ENCODE measurements at regions not wholly inside any gene's neighbourhood (a gene's known extent, or its start where the extent isn't known, plus 50 kb on each side); places are given as distances from the start of the nearest gene placed in this dataset.

- Histone ChIP-seq H3K9me3 (ENCODE audit: low read length) (no peaks in the 10 kb centered on the region), H3K4me3 (ENCODE audit: low read length) (no peak overlapping the region), H3K27me3 (ENCODE audit: insufficient read depth, low read length, poor library complexity, severe bottlenecking) (no peaks in the 10 kb centered on the region), H3K27ac (ENCODE audit: low read depth, low read length) (no peak overlapping the region), H3K36me3 (ENCODE audit: insufficient read depth, low read length) (no peaks in the 10 kb centered on the region), H3K4me1 (ENCODE audit: insufficient read depth, low read length) (peaks cover 19% of the 10 kb centered on the region)
- peak in 1 of 5 donors; percentile 7 for DNase-seq
- Mint-ChIP-seq H3K4me1 (peaks cover 8 to 28% (median 19%) of the 10 kb centered on the region in 3 donors), H3K27me3 (peaks cover 17 to 19% of the 10 kb centered on the region in 2 donors), H3K4me3 (peak overlapping the region in 2 of 7 donors; percentile 9 to 27), H3K36me3 (no peaks in the 10 kb centered on the region), H3K27ac (peak overlapping the region in 4 of 8 donors; percentile 26 to 75 (median 50)), H3K9me3 (peaks cover 0 to 2% (median 0%) of the 10 kb centered on the region in 5 donors)
- POLR2A ChIA-PET: interaction anchor here (0.9 kb wide), 1 partner anchor 21 kb away, joined by 4 read pairs; no protein-coding TSS in a partner anchor
- CTCF ChIA-PET: interaction anchor here (0.9 kb wide), 1 partner anchor 79 kb away, joined by 3 read pairs; the partner anchor contains the start of gene IER5L
Observed at GRCh38 chr9:129256959-129257713, 79.1 kb upstream of the IER5L start.

GRCh38 chr9:129254566-129255287 lies 76.7 kb upstream of the IER5L start:
- H3K27ac ChIP-seq (ENCODE audit: low read depth, low read length): no peak overlapping the region
- no peak overlapping the region for H3K27ac Mint-ChIP-seq
- peaks cover 9 to 11% of the 10 kb centered on the region in 2 donors for H3K27me3 Mint-ChIP-seq

DNA sequence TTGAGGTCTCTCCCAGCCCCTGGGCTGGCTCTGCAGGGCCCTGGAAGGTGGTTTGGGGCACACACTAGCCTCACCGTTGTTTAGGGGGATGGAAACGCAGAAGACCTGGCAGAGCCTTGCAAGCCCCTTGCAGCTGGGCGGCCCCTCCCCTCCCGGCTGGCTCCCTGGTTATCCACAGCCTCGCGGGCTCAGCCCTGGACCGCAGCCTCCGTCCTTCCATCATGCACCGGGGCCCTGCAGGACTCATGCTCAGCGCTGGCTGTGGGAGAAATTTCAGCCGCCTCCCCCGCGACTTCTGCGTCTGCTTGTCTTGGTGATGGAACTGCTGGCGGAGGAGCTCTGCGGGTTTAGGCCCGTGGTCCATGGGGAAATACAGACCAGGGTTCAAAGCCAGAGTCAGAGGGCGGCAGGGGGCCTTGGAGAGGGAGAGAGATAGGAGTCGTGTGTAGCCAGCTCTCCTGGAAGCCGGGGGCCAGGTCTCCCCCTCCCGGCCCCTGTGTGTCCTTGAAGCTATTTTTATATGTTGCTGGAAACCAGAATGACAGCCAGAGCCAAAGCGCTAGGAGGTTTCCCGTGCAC lies 75.8 kb upstream of the IER5L start:
- Mint-ChIP-seq H3K4me3 (no peak overlapping the region), H3K9me3 (no peaks in the 10 kb centered on the region), H3K27ac (no peak overlapping the region), H3K36me3 (no peaks in the 10 kb centered on the region), H3K27me3 (peaks cover 4% of the 10 kb centered on the region in 2 donors), H3K4me1 (peaks cover 2 to 14% (median 9%) of the 10 kb centered on the region in 3 donors)
- Histone ChIP-seq H3K27ac (ENCODE audit: low read depth, low read length) (no peak overlapping the region), H3K36me3 (ENCODE audit: insufficient read depth, low read length) (no peaks in the 10 kb centered on the region), H3K9me3 (ENCODE audit: low read length) (no peaks in the 10 kb centered on the region), H3K4me1 (ENCODE audit: insufficient read depth, low read length) (peaks cover 10% of the 10 kb centered on the region), H3K4me3 (ENCODE audit: low read length) (no peak overlapping the region), H3K27me3 (ENCODE audit: insufficient read depth, low read length, poor library complexity, severe bottlenecking) (no peaks in the 10 kb centered on the region)
- POLR2A ChIA-PET: interaction anchor here (0.6 kb wide), 2 partner anchors 18 to 66 kb away, joined by 3 read pairs; no protein-coding TSS in a partner anchor
- CTCF ChIA-PET: interaction anchor here (1.3 kb wide), 1 partner anchor 357 kb away, joined by 3 read pairs; no protein-coding TSS in a partner anchor
- peak in 1 of 5 donors; percentile 34 for DNase-seq

More at GRCh38 chr9:129254566-129255287, 76.7 kb upstream of the IER5L start:
- Histone ChIP-seq H3K4me1 (ENCODE audit: insufficient read depth, low read length) (peaks cover 18% of the 10 kb centered on the region), H3K36me3 (ENCODE audit: insufficient read depth, low read length) (no peaks in the 10 kb centered on the region), H3K27me3 (ENCODE audit: insufficient read depth, low read length, poor library complexity, severe bottlenecking) (no peaks in the 10 kb centered on the region), H3K4me3 (ENCODE audit: low read length) (no peak overlapping the region), H3K9me3 (ENCODE audit: low read length) (no peaks in the 10 kb centered on the region)
- H3K9me3 Mint-ChIP-seq: no peaks in the 10 kb centered on the region
- POLR2A ChIA-PET: interaction anchor here (0.6 kb wide), 2 partner anchors 19 to 65 kb away, joined by 3 read pairs; no protein-coding TSS in a partner anchor
- CTCF ChIA-PET: no interaction called here
- H3K4me1 Mint-ChIP-seq: peaks cover 8 to 22% (median 17%) of the 10 kb centered on the region in 3 donors
- H3K36me3 Mint-ChIP-seq: no peaks in the 10 kb centered on the region
- H3K4me3 Mint-ChIP-seq: no peak overlapping the region
- DNase-seq: peak in 1 of 5 donors; percentile 26

- POLR2A ChIA-PET: no interaction called here
Observed at GRCh38 chr9:129252937-129253802, 75.1 kb upstream of the IER5L start.

GRCh38 chr9:129250786-129251185 lies 72.7 kb upstream of the IER5L start:
- no peaks in the 10 kb centered on the region for H3K4me1 Mint-ChIP-seq
- H3K27ac Mint-ChIP-seq: peak overlapping the region in 1 of 8 donors; percentile 62
- H3K27me3 Mint-ChIP-seq: peaks cover 0 to 4% of the 10 kb centered on the region in 2 donors
- no peaks in the 10 kb centered on the region for H3K9me3 Mint-ChIP-seq
- Histone ChIP-seq H3K4me1 (ENCODE audit: insufficient read depth, low read length) (no peaks in the 10 kb centered on the region), H3K9me3 (ENCODE audit: low read length) (no peaks in the 10 kb centered on the region), H3K27ac (ENCODE audit: low read depth, low read length) (no peak overlapping the region), H3K27me3 (ENCODE audit: insufficient read depth, low read length, poor library complexity, severe bottlenecking) (no peaks in the 10 kb centered on the region), H3K36me3 (ENCODE audit: insufficient read depth, low read length) (no peaks in the 10 kb centered on the region), H3K4me3 (ENCODE audit: low read length) (no peak overlapping the region)
- no peak overlapping the region for H3K4me3 Mint-ChIP-seq
- ChIA-PET CTCF (no interaction called here), POLR2A (no interaction called here)
- DNase-seq: no peak
- no peaks in the 10 kb centered on the region for H3K36me3 Mint-ChIP-seq

More at GRCh38 chr9:129252937-129253802, 75.1 kb upstream of the IER5L start:
- Histone ChIP-seq H3K9me3 (ENCODE audit: low read length) (no peaks in the 10 kb centered on the region), H3K36me3 (ENCODE audit: insufficient read depth, low read length) (no peaks in the 10 kb centered on the region), H3K4me1 (ENCODE audit: insufficient read depth, low read length) (peaks cover 4% of the 10 kb centered on the region), H3K4me3 (ENCODE audit: low read length) (no peak overlapping the region), H3K27ac (ENCODE audit: low read depth, low read length) (no peak overlapping the region), H3K27me3 (ENCODE audit: insufficient read depth, low read length, poor library complexity, severe bottlenecking) (no peaks in the 10 kb centered on the region)
- Mint-ChIP-seq H3K36me3 (no peaks in the 10 kb centered on the region), H3K27me3 (peaks cover 2 to 4% of the 10 kb centered on the region in 2 donors), H3K9me3 (no peaks in the 10 kb centered on the region), H3K4me3 (no peak overlapping the region), H3K4me1 (peaks cover 0 to 8% (median 3%) of the 10 kb centered on the region in 3 donors), H3K27ac (no peak overlapping the region)
- CTCF ChIA-PET: interaction anchor here (0.7 to 1.3 kb wide), 2 partner anchors 17 to 358 kb away, joined by 3 read pairs; no protein-coding TSS in a partner anchor
- peak in 1 of 5 donors; percentile 35 for DNase-seq

GRCh38 chr9:129247285-129248153 lies 69.5 kb upstream of the IER5L start:
- POLR2A ChIA-PET: interaction anchor here (1.5 kb wide), 1 partner anchor 11 kb away, joined by 5 read pairs; no protein-coding TSS in a partner anchor

More at GRCh38 chr9:129247285-129248153, 69.5 kb upstream of the IER5L start:
- peaks cover 0 to 2% (median under 1%) of the 10 kb centered on the region in 3 donors for H3K4me1 Mint-ChIP-seq
- H3K4me3 ChIP-seq (ENCODE audit: low read length): no peak overlapping the region
- H3K4me1 ChIP-seq (ENCODE audit: insufficient read depth, low read length): no peaks in the 10 kb centered on the region
- peak overlapping the region in 1 of 8 donors; percentile 54 for H3K27ac Mint-ChIP-seq
- DNase-seq: peak in 1 of 5 donors; percentile 5
- peaks cover 0 to 2% (median 0%) of the 10 kb centered on the region in 3 donors for H3K36me3 Mint-ChIP-seq
- H3K27ac ChIP-seq (ENCODE audit: low read depth, low read length): no peak overlapping the region
- H3K27me3 ChIP-seq (ENCODE audit: insufficient read depth, low read length, poor library complexity, severe bottlenecking): no peaks in the 10 kb centered on the region
- H3K36me3 ChIP-seq (ENCODE audit: insufficient read depth, low read length): no peaks in the 10 kb centered on the region
- H3K9me3 Mint-ChIP-seq: no peaks in the 10 kb centered on the region
- no peak overlapping the region for H3K4me3 Mint-ChIP-seq
- CTCF ChIA-PET: no interaction called here
- no peaks in the 10 kb centered on the region for H3K9me3 ChIP-seq (ENCODE audit: low read length)
- H3K27me3 Mint-ChIP-seq: peaks cover 0 to 4% of the 10 kb centered on the region in 2 donors
